Body of pancreas (tissue), 4 donors: ENCODE measurements at regions not wholly inside any gene's neighbourhood (a gene's known extent, or its start where the extent isn't known, plus 50 kb on each side); places are given as distances from the start of the nearest gene placed in this dataset.

ENCODE experiments used
- ATAC-seq: fragments of 150-250 bp; one replicate; pipeline ENCODE4 v1.9.1; 2016
- DNase-seq, 4 donors: peaks; one replicate each; pipeline ENCODE4 v3.0.0-alpha.2; 2019
- H3K27ac ChIP-seq, 4 donors: fragments of 200-600 bp; sonication (generic); 1 replicate in 3 of 4; 2 replicates in 1 of 4; pipeline versions ENCODE4 v1.5.1 to v1.6.1; 2016 to 2019; ENCODE audit warnings: mild to moderate bottlenecking in 1 of 4, mixed read lengths in 1 of 4, moderate library complexity in 1 of 4
- H3K27me3 ChIP-seq, 2 donors: fragments of 200-600 bp; sonication (generic); one replicate each; pipeline ENCODE4 v1.6.0; 2016; ENCODE audit warnings: mild to moderate bottlenecking in 1 of 2
- H3K36me3 ChIP-seq, 2 donors: fragments of 200-600 bp; sonication (generic); replicated peaks in 1 of 2; 2 replicates each; pipeline ENCODE4 v1.5.1; 2016; ENCODE audit warnings: low read depth in 2 of 2; ENCODE audit not compliant: insufficient read depth in 1 of 2
- H3K4me1 ChIP-seq: fragments of 200-600 bp; sonication (generic); one replicate; pipeline ENCODE4 v1.6.0; 2016
- H3K4me3 ChIP-seq, 2 donors: fragments of 200-600 bp; sonication (generic); 1 replicate in 1 of 2; 2 replicates in 1 of 2; pipeline ENCODE4 v1.5.1; 2016 to 2019
- H3K9me3 ChIP-seq, 3 donors: fragments of 200-600 bp; sonication (generic); 1 replicate in 2 of 3; 2 replicates in 1 of 3; pipeline ENCODE4 v1.5.1; 2016
- POLR2A ChIP-seq, 3 donors: fragments of 450-650 bp; IDR thresholded peaks; one replicate each; pipeline ENCODE4 v1.6.1; 2016; ENCODE audit warnings: antibody characterized with exemption in 3 of 3, mild to moderate bottlenecking in 2 of 3
- WGBS, 2 donors: methylation state at CpG; one replicate each; pipeline ENCODE4 v1.1.5; 2017; 5-methylcytosine and 5-hydroxymethylcytosine counted together
- intact Hi-C: fragments of 100-400 bp; cut with DNase I; formaldehyde crosslinking; loops from one replicate; pipeline ENCODE4 v1.15.1; 2023
- TF ChIP-seq, protein P1 (sequence below), 7 experiments: fragments of 450-650 bp in 4 of 7; fragments of 200-600 bp in 3 of 7; sonication (generic) in 3 of 7; IDR thresholded peaks; one replicate each; pipeline ENCODE4 v1.5.1; 2016 to 2019; ENCODE audit warnings: antibody characterized with exemption in 7 of 7

DNA sequence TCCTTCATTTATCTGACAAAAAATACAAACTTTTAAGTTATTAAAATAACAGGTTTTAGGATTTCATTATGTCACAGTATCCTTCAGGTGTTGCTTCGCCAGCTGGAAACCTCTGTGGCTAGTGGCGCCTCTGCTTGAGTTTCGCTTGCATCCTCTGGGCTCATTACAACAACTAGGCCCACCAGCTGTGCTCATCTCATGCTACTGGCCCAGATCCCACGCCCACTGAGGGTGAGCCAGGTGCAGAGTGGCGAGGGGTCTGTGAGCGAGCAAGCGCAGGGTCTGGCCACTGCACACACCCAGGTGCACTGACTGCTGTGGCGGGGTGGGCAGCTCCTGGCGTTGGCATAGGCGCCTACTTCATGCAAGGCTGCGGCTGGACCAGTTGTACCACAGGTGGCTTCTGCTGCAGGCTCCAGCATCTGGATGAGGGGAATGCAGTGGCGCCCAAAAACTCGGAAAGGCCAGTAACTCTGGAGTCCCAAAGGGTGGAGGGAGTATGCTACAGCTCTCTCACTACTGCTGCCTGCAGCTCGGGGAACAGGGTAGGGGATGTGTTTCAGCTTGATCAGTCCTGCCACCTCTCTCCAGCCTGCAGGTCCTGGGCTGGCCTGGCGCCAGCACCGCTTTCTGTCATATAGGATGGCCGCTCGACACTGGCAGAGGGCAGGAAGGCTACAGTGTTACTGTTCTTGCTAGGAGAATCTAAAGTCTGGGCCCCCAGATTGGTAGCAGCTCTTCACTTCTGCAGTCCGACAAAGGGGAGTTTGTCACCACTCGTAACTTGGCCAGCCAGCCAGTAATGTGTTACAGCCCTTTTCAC lies 452.1 kb downstream of the TUSC1 start:
- Histone ChIP-seq H3K36me3 (no peaks in the 10 kb centered on the region), H3K4me3 (no peak overlapping the region), H3K27me3 (no peaks in the 10 kb centered on the region), H3K4me1 (no peaks in the 10 kb centered on the region), H3K27ac (no peak overlapping the region), H3K9me3 (no peaks in the 10 kb centered on the region)
- WGBS, 2 donors = 75 to 78% methylated on average over 18 to 19 of the region's 20 CpGs
- intact Hi-C loops = no loop called here
- ATAC-seq (no peak), DNase-seq (no peak)
- no peak for TF ChIP-seq POLR2A (IDR thresholded peaks at IDR 0.05)
- TF ChIP-seq, protein P1, sequence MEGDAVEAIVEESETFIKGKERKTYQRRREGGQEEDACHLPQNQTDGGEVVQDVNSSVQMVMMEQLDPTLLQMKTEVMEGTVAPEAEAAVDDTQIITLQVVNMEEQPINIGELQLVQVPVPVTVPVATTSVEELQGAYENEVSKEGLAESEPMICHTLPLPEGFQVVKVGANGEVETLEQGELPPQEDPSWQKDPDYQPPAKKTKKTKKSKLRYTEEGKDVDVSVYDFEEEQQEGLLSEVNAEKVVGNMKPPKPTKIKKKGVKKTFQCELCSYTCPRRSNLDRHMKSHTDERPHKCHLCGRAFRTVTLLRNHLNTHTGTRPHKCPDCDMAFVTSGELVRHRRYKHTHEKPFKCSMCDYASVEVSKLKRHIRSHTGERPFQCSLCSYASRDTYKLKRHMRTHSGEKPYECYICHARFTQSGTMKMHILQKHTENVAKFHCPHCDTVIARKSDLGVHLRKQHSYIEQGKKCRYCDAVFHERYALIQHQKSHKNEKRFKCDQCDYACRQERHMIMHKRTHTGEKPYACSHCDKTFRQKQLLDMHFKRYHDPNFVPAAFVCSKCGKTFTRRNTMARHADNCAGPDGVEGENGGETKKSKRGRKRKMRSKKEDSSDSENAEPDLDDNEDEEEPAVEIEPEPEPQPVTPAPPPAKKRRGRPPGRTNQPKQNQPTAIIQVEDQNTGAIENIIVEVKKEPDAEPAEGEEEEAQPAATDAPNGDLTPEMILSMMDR (IDR thresholded peaks at IDR 0.05) = no peak

GRCh38 chr9:25224996-25225395 lies 453.2 kb downstream of the TUSC1 start:
- H3K9me3 ChIP-seq = no peaks in the 10 kb centered on the region
- H3K4me1 ChIP-seq = no peaks in the 10 kb centered on the region
- no peak overlapping the region for H3K27ac ChIP-seq
- no peak overlapping the region for H3K4me3 ChIP-seq
- DNase-seq (no peak), ATAC-seq (no peak)
- TF ChIP-seq, protein P1 (IDR thresholded peaks at IDR 0.05) = no peak
- no peak for TF ChIP-seq POLR2A (IDR thresholded peaks at IDR 0.05)
- WGBS, 2 donors = 41 to 48% methylated on average over 2 of the region's 2 CpGs
- H3K27me3 ChIP-seq = no peaks in the 10 kb centered on the region
- intact Hi-C loops = no loop called here
- no peaks in the 10 kb centered on the region for H3K36me3 ChIP-seq

- ATAC-seq = no peak
- WGBS, 2 donors = 56 to 75% methylated on average over 2 of the region's 2 CpGs
Observed at GRCh38 chr9:25224309-25224708, 453.9 kb downstream of the TUSC1 start.

DNA sequence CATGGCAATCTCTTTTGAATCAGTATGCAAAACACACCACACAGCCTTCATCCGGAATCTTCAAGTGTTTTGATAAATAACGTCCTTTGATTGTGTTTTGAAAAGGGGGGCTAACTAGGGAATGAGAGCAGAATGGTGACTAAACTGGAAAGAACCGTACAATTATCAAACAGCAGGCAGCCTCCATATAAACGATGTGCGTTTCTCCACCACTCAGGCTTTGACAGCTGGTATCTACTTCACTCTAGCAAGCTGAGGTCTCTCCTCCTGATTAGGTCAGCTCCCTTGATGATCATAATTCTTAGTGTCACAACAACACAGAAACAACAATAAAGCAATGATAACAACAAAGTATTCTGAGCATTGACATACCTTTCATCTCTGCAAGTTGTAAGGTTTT lies 465.9 kb downstream of the TUSC1 start:
- no peaks in the 10 kb centered on the region for H3K9me3 ChIP-seq
- H3K27me3 ChIP-seq = no peaks in the 10 kb centered on the region
- no peak overlapping the region for H3K4me3 ChIP-seq
- no peak for DNase-seq
- TF ChIP-seq, protein P1 (IDR thresholded peaks at IDR 0.05) = no peak
- TF ChIP-seq POLR2A (IDR thresholded peaks at IDR 0.05) = no peak
- no peaks in the 10 kb centered on the region for H3K36me3 ChIP-seq
- no peaks in the 10 kb centered on the region for H3K4me1 ChIP-seq
- WGBS, 2 donors = 38 to 41% methylated on average over 5 of the region's 5 CpGs
- ATAC-seq = no peak
- intact Hi-C loops = no loop called here
- no peak overlapping the region for H3K27ac ChIP-seq

More at GRCh38 chr9:25224309-25224708, 453.9 kb downstream of the TUSC1 start:
- intact Hi-C loops = no loop called here
- H3K4me1 ChIP-seq = no peaks in the 10 kb centered on the region
- no peak for TF ChIP-seq POLR2A (IDR thresholded peaks at IDR 0.05)
- DNase-seq = no peak
- no peak overlapping the region for H3K27ac ChIP-seq
- H3K27me3 ChIP-seq = no peaks in the 10 kb centered on the region
- no peaks in the 10 kb centered on the region for H3K36me3 ChIP-seq
- H3K9me3 ChIP-seq = no peaks in the 10 kb centered on the region
- no peak overlapping the region for H3K4me3 ChIP-seq

- ATAC-seq = no peak
- H3K4me1 ChIP-seq = no peaks in the 10 kb centered on the region
- no peak for TF ChIP-seq POLR2A (IDR thresholded peaks at IDR 0.05)
- TF ChIP-seq, protein P1 (IDR thresholded peaks at IDR 0.05) = no peak
- WGBS, 2 donors = 25 to 33% methylated on average over 6 of the region's 6 CpGs
- no peaks in the 10 kb centered on the region for H3K27me3 ChIP-seq
- H3K4me3 ChIP-seq = no peak overlapping the region
- intact Hi-C loops = no loop called here
- DNase-seq = no peak
- no peaks in the 10 kb centered on the region for H3K36me3 ChIP-seq
- no peaks in the 10 kb centered on the region for H3K9me3 ChIP-seq
- no peak overlapping the region for H3K27ac ChIP-seq
Observed at GRCh38 chr9:25207402-25208195, 470.6 kb downstream of the TUSC1 start.
